ENCODE measurements at regions not wholly inside any gene's neighbourhood (a gene's known extent, or its start where the extent isn't known, plus 50 kb on each side); places are given as distances from the start of the nearest gene placed in this dataset.

GRCh38 chr7:134371536-134371935, 54.8 kb upstream of the SLC35B4 start:
- H3K4me3 ChIP-seq (ENCODE audit: insufficient read depth, low read depth, low read length) = no peak overlapping the region
- H3K4me2 ChIP-seq (ENCODE audit: low read depth, low read length) = no peak overlapping the region
- H3K18ac ChIP-seq (ENCODE audit: low read depth, low read length) = no peak overlapping the region
- H3K27me3 ChIP-seq (ENCODE audit: control insufficient read depth, insufficient read depth, low read length) = no peaks in the 10 kb centered on the region; the same call in none of the 2 replicates
- no peak overlapping the region for H4K8ac ChIP-seq (ENCODE audit: low read depth in 2 of 2, low read length in 2 of 2)
- DNase-seq (no peak), ATAC-seq (ENCODE audit: low read depth) (no peak)
- WGBS, 2 experiments (ENCODE audit: extremely low coverage in 2 of 2, insufficient read length in 1 of 2) = no CpG with 5 or more reads among the region's 4 CpGs
- no peak overlapping the region for H2BK15ac ChIP-seq (ENCODE audit: low read depth, low read length)
- no peak overlapping the region for H2AFZ ChIP-seq (replicated peaks; ENCODE audit: low read length, poor library complexity)
- no peaks in the 10 kb centered on the region for H3K79me1 ChIP-seq (ENCODE audit: low read depth in 1 of 2, low read length in 2 of 2)
- no peaks in the 10 kb centered on the region for H4K20me1 ChIP-seq (ENCODE audit: insufficient read depth, low read length)
- H3K9me1 ChIP-seq (ENCODE audit: insufficient read depth, low read length) = no peaks in the 10 kb centered on the region
- H2BK20ac ChIP-seq (ENCODE audit: low read depth, low read length) = no peak overlapping the region
- H4K5ac ChIP-seq (ENCODE audit: low read depth, low read length) = no peak overlapping the region
- peaks cover 2% of the 10 kb centered on the region for H3K4me1 ChIP-seq (ENCODE audit: control insufficient read depth, insufficient read depth, low read length)
- H2AK9ac ChIP-seq (replicated peaks; ENCODE audit: low read depth, low read length, poor library complexity) = no peak overlapping the region
- H3K4ac ChIP-seq (ENCODE audit: low read depth, low read length) = no peak overlapping the region
- no peak overlapping the region for H3K23ac ChIP-seq (ENCODE audit: low read depth, low read length)
- no peak overlapping the region for H2AK5ac ChIP-seq (ENCODE audit: low read depth, low read length)
- CTCF ChIA-PET = no interaction called here
- H3K56ac ChIP-seq (ENCODE audit: extremely low read depth, insufficient read depth, low read length) = no peak overlapping the region
- H3K14ac ChIP-seq (replicated peaks; ENCODE audit: low read depth, low read length) = no peak overlapping the region
- intact Hi-C loops (cut with micrococcal nuclease) = no loop called here
- TF ChIP-seq CHD1 (IDR thresholded peaks at IDR 0.05; ENCODE audit: low read depth, low read length) (no peak), CEBPB (IDR thresholded peaks at IDR 0.05; ENCODE audit: low read depth, low read length) (no peak), FOS (IDR thresholded peaks at IDR 0.05; ENCODE audit: low read depth, low read length) (no peak), MXI1 (IDR thresholded peaks at IDR 0.05; ENCODE audit: borderline replicate concordance, low read depth, low read length) (no peak), NFE2L2 (IDR thresholded peaks at IDR 0.05; ENCODE audit: low read depth, low read length) (no peak), SMC3 (IDR thresholded peaks at IDR 0.05; ENCODE audit: low read depth, low read length) (no peak), RCOR1 (IDR thresholded peaks at IDR 0.05; ENCODE audit: insufficient replicate concordance, low read length) (no peak), RAD21 (IDR thresholded peaks at IDR 0.05; ENCODE audit: low read length) (no peak), MAZ (IDR thresholded peaks at IDR 0.05; ENCODE audit: borderline replicate concordance, low read depth, low read length) (no peak), MAFK (IDR thresholded peaks at IDR 0.05; ENCODE audit: low read depth, low read length) (no peak), BHLHE40 (IDR thresholded peaks at IDR 0.05; ENCODE audit: low read depth, low read length) (no peak), RFX5 (IDR thresholded peaks at IDR 0.05; ENCODE audit: low read depth, low read length) (no peak), ELK1 (IDR thresholded peaks at IDR 0.05; ENCODE audit: borderline replicate concordance, low read depth, low read length) (no peak), POLR2A (IDR thresholded peaks at IDR 0.05; ENCODE audit: low read depth, low read length) (no peak)
- TF ChIP-seq, protein P1, sequence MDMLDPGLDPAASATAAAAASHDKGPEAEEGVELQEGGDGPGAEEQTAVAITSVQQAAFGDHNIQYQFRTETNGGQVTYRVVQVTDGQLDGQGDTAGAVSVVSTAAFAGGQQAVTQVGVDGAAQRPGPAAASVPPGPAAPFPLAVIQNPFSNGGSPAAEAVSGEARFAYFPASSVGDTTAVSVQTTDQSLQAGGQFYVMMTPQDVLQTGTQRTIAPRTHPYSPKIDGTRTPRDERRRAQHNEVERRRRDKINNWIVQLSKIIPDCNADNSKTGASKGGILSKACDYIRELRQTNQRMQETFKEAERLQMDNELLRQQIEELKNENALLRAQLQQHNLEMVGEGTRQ (IDR thresholded peaks at IDR 0.05; ENCODE audit: low read depth, low read length) = no peak
- TF ChIP-seq, protein P2, sequence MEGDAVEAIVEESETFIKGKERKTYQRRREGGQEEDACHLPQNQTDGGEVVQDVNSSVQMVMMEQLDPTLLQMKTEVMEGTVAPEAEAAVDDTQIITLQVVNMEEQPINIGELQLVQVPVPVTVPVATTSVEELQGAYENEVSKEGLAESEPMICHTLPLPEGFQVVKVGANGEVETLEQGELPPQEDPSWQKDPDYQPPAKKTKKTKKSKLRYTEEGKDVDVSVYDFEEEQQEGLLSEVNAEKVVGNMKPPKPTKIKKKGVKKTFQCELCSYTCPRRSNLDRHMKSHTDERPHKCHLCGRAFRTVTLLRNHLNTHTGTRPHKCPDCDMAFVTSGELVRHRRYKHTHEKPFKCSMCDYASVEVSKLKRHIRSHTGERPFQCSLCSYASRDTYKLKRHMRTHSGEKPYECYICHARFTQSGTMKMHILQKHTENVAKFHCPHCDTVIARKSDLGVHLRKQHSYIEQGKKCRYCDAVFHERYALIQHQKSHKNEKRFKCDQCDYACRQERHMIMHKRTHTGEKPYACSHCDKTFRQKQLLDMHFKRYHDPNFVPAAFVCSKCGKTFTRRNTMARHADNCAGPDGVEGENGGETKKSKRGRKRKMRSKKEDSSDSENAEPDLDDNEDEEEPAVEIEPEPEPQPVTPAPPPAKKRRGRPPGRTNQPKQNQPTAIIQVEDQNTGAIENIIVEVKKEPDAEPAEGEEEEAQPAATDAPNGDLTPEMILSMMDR (conservative IDR thresholded peaks at IDR 0.05; ENCODE audit: low read depth, low read length) = no peak
- no peak overlapping the region for H2BK120ac ChIP-seq (ENCODE audit: low read depth, low read length)
- POLR2A ChIA-PET (ENCODE audit: unreplicated experiment) = no interaction called here
- no peak overlapping the region for H2BK5ac ChIP-seq (ENCODE audit: low read depth, low read length, poor library complexity, severe bottlenecking)
- no peaks in the 10 kb centered on the region for H3K36me3 ChIP-seq (ENCODE audit: control insufficient read depth, insufficient read depth, low read length)
- H4K91ac ChIP-seq (ENCODE audit: insufficient read depth, low read depth, low read length) = no peak overlapping the region
- H3K9me3 ChIP-seq (ENCODE audit: control insufficient read depth, insufficient read depth, low read length) = no peaks in the 10 kb centered on the region
- no TSS peak for BruUV-seq (replicated peaks)
- no peak overlapping the region for H3K27ac ChIP-seq (ENCODE audit: insufficient read depth, low read length)
- dilution Hi-C loops (cut with HindIII; ENCODE audit: low sequenced_read_pairs, unreplicated experiment) = no loop called here
- in situ Hi-C loops (cut with MboI; ENCODE audit: low sequenced_read_pairs) = no loop called here
- no peak overlapping the region for H3K9ac ChIP-seq (ENCODE audit: low read depth, low read length)
